A549 (cell line): ENCODE measurements at regions not wholly inside any gene's neighbourhood (a gene's known extent, or its start where the extent isn't known, plus 50 kb on each side); places are given as distances from the start of the nearest gene placed in this dataset.

Experiments
- ATAC-seq, 2 experiments: fragments of 200-7000 bp in 1 of 2; fragments of >200 bp in 1 of 2; cut with Nextera tagmentation in 1 of 2; cut with Tn5 transposase in 1 of 2; 3 replicates each; pipeline versions ENCODE4 v1.8.0 to v1.9.1; 2018 to 2020; ENCODE audit warnings: mild to moderate bottlenecking in 1 of 2, moderate library complexity in 1 of 2
- CTCF ChIA-PET: fragments of 300-600 bp; sonication (Branson Sonifier 250); formaldehyde crosslinking; extraction: SDS; loops from one replicate; lab custom pipeline; 2021; ENCODE audit warnings: antibody characterized with exemption, inconsistent platforms; lab: Yijun Ruan, JAX
- POLR2A ChIA-PET: fragments of 350-600 bp; formaldehyde crosslinking; extraction: SDS; loops from one replicate; lab custom pipeline; 2021; ENCODE audit warnings: antibody characterized with exemption, inconsistent platforms; lab: Yijun Ruan, JAX
- DNase-seq, 2 experiments: peaks; one replicate each; pipeline versions ENCODE4 v3.0.0 to v3.0.0-alpha.2; 2011 to 2016; ENCODE audit warnings: low read depth in 1 of 2, low spot score in 1 of 2
- FAIRE-seq: peaks from 2 replicates; lab custom pipeline; 2011; peaks lifted over from hg19 to GRCh38; lab: Jason Lieb, UNC
- H3K27ac ChIP-seq, 2 experiments: fragments of >200 bp; sonication (Bioruptor Twin); formaldehyde crosslinking; 3 replicates each; pipeline ENCODE4 v1.5.1; 2016 to 2017
- H3K4me1 ChIP-seq: fragments of >200 bp; sonication (Bioruptor Twin); formaldehyde crosslinking; 3 replicates; pipeline ENCODE4 v1.6.1; 2016
- H3K4me2 ChIP-seq: fragments of >200 bp; sonication (Bioruptor Twin); formaldehyde crosslinking; 3 replicates; pipeline ENCODE4 v1.6.1; 2016
- H3K4me3 ChIP-seq: fragments of >200 bp; sonication (Bioruptor Twin); formaldehyde crosslinking; 3 replicates; pipeline ENCODE4 v1.5.1; 2016
- H3K9me3 ChIP-seq: fragments of >200 bp; sonication (Bioruptor Twin); formaldehyde crosslinking; 3 replicates; pipeline ENCODE4 v1.6.1; 2016
- BCL3 ChIP-seq: fragments of >200 bp; sonication (Bioruptor Twin); formaldehyde crosslinking; IDR thresholded peaks from 3 replicates; pipeline ENCODE4 v1.6.1; 2016
- BHLHE40 ChIP-seq: IDR thresholded peaks from 2 replicates; pipeline ENCODE4 v1.6.1; 2012; ENCODE audit warnings: low read depth, low read length, inconsistent platforms
- CHD4 ChIP-seq: fragments of 200-600 bp; sonication (generic); IDR thresholded peaks from 2 replicates; pipeline ENCODE4 v1.6.1; 2016; ENCODE audit warnings: antibody characterized with exemption, mild to moderate bottlenecking, borderline replicate concordance
- CTCF ChIP-seq: fragments of >200 bp; sonication (Bioruptor Twin); formaldehyde crosslinking; IDR thresholded peaks from 3 replicates; pipeline ENCODE4 v1.5.1; 2016
- EHF ChIP-seq: fragments of 250-450 bp; sonication (Bioruptor Pico); IDR thresholded peaks from 2 replicates; pipeline ENCODE4 v1.5.0; 2020; ENCODE audit warnings: mild to moderate bottlenecking
- ESRRA ChIP-seq: fragments of 150-350 bp; IDR thresholded peaks from 2 replicates; pipeline ENCODE4 v1.6.1; 2014; ENCODE audit warnings: mild to moderate bottlenecking, low read length, borderline replicate concordance
- FOSL2 ChIP-seq, 2 experiments: fragments of 450-650 bp in 1 of 2; fragments of >200 bp in 1 of 2; sonication (Bioruptor Twin) in 1 of 2; formaldehyde crosslinking; IDR thresholded peaks; 2 replicates each; pipeline versions ENCODE4 v1.5.0 to v1.6.1; 2016 to 2020; ENCODE audit warnings: mild to moderate bottlenecking in 1 of 2, moderate library complexity in 1 of 2
- HDAC2 ChIP-seq: fragments of 200-600 bp; sonication (generic); IDR thresholded peaks from 2 replicates; pipeline ENCODE4 v1.6.1; 2016
- HES2 ChIP-seq: fragments of >200 bp; sonication (Bioruptor Twin); formaldehyde crosslinking; IDR thresholded peaks from 2 replicates; pipeline ENCODE4 v1.6.1; 2016
- JUN ChIP-seq, 2 experiments: fragments of >200 bp; sonication (Bioruptor Twin); formaldehyde crosslinking; IDR thresholded peaks; 2 replicates in 1 of 2; 3 replicates in 1 of 2; pipeline ENCODE4 v1.6.1; 2016 to 2017
- JUNB ChIP-seq: fragments of >200 bp; sonication (Bioruptor Twin); formaldehyde crosslinking; IDR thresholded peaks from 2 replicates; pipeline ENCODE4 v1.6.1; 2016
- KDM1A ChIP-seq: fragments of 200-600 bp; sonication (generic); IDR thresholded peaks from 2 replicates; pipeline ENCODE4 v1.6.1; 2016; ENCODE audit warnings: low read depth, mild to moderate bottlenecking
- MAX ChIP-seq: IDR thresholded peaks from 2 replicates; pipeline ENCODE4 v1.6.1; 2012
- MYC ChIP-seq: IDR thresholded peaks from 2 replicates; pipeline ENCODE4 v1.6.1; 2012; ENCODE audit warnings: mild to moderate bottlenecking, inconsistent platforms, low read length, improper control_type of control experiment, borderline replicate concordance
- NPAS2 ChIP-seq: fragments of 250-450 bp; sonication (Bioruptor Pico); IDR thresholded peaks from 2 replicates; pipeline ENCODE4 v1.8.0; 2022; ENCODE audit warnings: mild to moderate bottlenecking, moderate library complexity, borderline replicate concordance
- POLR2A ChIP-seq: IDR thresholded peaks from 2 replicates; pipeline ENCODE4 v1.6.1; 2012; ENCODE audit warnings: mild to moderate bottlenecking, low read length
- RCOR1 ChIP-seq: fragments of 150-350 bp; IDR thresholded peaks from 2 replicates; pipeline ENCODE4 v1.6.1; 2014; ENCODE audit warnings: antibody characterized with exemption, low read length, low read depth
- RFX5 ChIP-seq: fragments of 450-650 bp; IDR thresholded peaks from 2 replicates; pipeline ENCODE4 v1.7.1; 2014; ENCODE audit warnings: antibody characterized with exemption, mild to moderate bottlenecking, moderate library complexity
- RNF2 ChIP-seq: fragments of 200-600 bp; sonication (generic); IDR thresholded peaks from 2 replicates; pipeline ENCODE4 v1.6.1; 2016; ENCODE audit warnings: low read depth, mild to moderate bottlenecking, antibody characterized with exemption, moderate library complexity, borderline replicate concordance
- SREBF2 ChIP-seq: fragments of 450-650 bp; IDR thresholded peaks from 2 replicates; pipeline ENCODE4 v1.6.1; 2014; ENCODE audit warnings: mild to moderate bottlenecking, moderate library complexity
- TFCP2L1 ChIP-seq: fragments of 250-450 bp; sonication (Bioruptor Pico); IDR thresholded peaks from 2 replicates; pipeline ENCODE4 v1.5.0; 2021; ENCODE audit warnings: mild to moderate bottlenecking
- ZC3H11A ChIP-seq: fragments of 450-650 bp; IDR thresholded peaks from 2 replicates; pipeline ENCODE4 v1.6.1; 2014; ENCODE audit warnings: antibody characterized with exemption, mild to moderate bottlenecking
- WGBS: methylation state at CpG from one replicate; pipeline ENCODE4 v1.1.6; 2017; ENCODE audit errors: missing lambda C conversion rate; 5-methylcytosine and 5-hydroxymethylcytosine counted together

- TF ChIP-seq CTCF (no peak), HES2 (no peak), EHF (CRISPR knock-in tag) (no peak), FOSL2 (IDR thresholded peaks at IDR 0.05) (no peak), FOSL2 (CRISPR knock-in tag; IDR thresholded peaks at IDR 0.05) (no peak), NPAS2 (CRISPR knock-in tag) (no peak), JUN (IDR thresholded peaks at IDR 0.05) (no peak), HDAC2 (no peak), KDM1A (no peak), TFCP2L1 (CRISPR knock-in tag) (no peak), POLR2A (no peak), SREBF2 (no peak), RFX5 (no peak), ESRRA (no peak)
- FAIRE-seq (no peak), DNase-seq (no peak), ATAC-seq (no peak)
- H3K4me2 ChIP-seq = no peak overlapping the region
- H3K27ac ChIP-seq = no peak overlapping the region
- no peaks in the 10 kb centered on the region for H3K9me3 ChIP-seq
- H3K4me1 ChIP-seq = no peaks in the 10 kb centered on the region
- POLR2A ChIA-PET = no interaction called here
- no peak overlapping the region for H3K4me3 ChIP-seq
- CTCF ChIA-PET = no interaction called here
- 79% methylated on average over 2 of the region's 2 CpGs for WGBS
These were observed 254.4 kb upstream of the FAT4 start for GRCh38 chr4:125060376-125060775.

- DNase-seq = no peak
- H3K9me3 ChIP-seq = no peaks in the 10 kb centered on the region
- no peak overlapping the region for H3K4me2 ChIP-seq
- ChIA-PET POLR2A (no interaction called here), CTCF (no interaction called here)
- no peak overlapping the region for H3K4me3 ChIP-seq
- ATAC-seq = no peak
- TF ChIP-seq BHLHE40 = no peak
- no peak for TF ChIP-seq BCL3
- no peak for TF ChIP-seq MYC
- TF ChIP-seq MAX = no peak
- TF ChIP-seq CHD4 = no peak
- no peaks in the 10 kb centered on the region for H3K4me1 ChIP-seq
- WGBS = 0% methylated on average over 1 of the region's 1 CpG
- H3K27ac ChIP-seq = no peak overlapping the region
- FAIRE-seq = no peak
These were observed 265.0 kb upstream of the FAT4 start for GRCh38 chr4:125049711-125050110.

- no peak for DNase-seq
- ChIA-PET CTCF (no interaction called here), POLR2A (no interaction called here)
- H3K4me3 ChIP-seq = no peak overlapping the region
- no peaks in the 10 kb centered on the region for H3K4me1 ChIP-seq
- H3K4me2 ChIP-seq = no peak overlapping the region
- no peak for ATAC-seq
- TF ChIP-seq JUNB (no peak), EHF (CRISPR knock-in tag) (no peak), RNF2 (no peak), ZC3H11A (no peak), RCOR1 (no peak)
- no peaks in the 10 kb centered on the region for H3K9me3 ChIP-seq
- H3K27ac ChIP-seq = no peak overlapping the region
- no peak for FAIRE-seq
These were observed 269.4 kb upstream of the FAT4 start for GRCh38 chr4:125045311-125045710.
